Left ventricle myocardium inferior (tissue), 1 donor: ENCODE measurements at regions not wholly inside any gene's neighbourhood (a gene's known extent, or its start where the extent isn't known, plus 50 kb on each side); places are given as distances from the start of the nearest gene placed in this dataset.

Source experiments
- DNase-seq: peaks from one replicate; pipeline ENCODE4 v3.0.0-alpha.2; 2020
- H3K27ac ChIP-seq: fragments of 200-600 bp; replicated peaks from 2 replicates; pipeline ENCODE4 v1.8.0; 2021
- H3K27me3 ChIP-seq: fragments of 200-600 bp; 2 replicates; pipeline ENCODE4 v1.8.0; 2021; ENCODE audit warnings: low read depth
- H3K36me3 ChIP-seq: fragments of 200-600 bp; 2 replicates; pipeline ENCODE4 v1.8.0; 2021
- H3K4me1 ChIP-seq: fragments of 200-600 bp; 2 replicates; pipeline ENCODE4 v1.8.0; 2021
- H3K4me3 ChIP-seq: fragments of 200-600 bp; 2 replicates; pipeline ENCODE4 v1.8.0; 2021; ENCODE audit warnings: mild to moderate bottlenecking, moderate library complexity
- H3K9me3 ChIP-seq: fragments of 200-600 bp; replicated peaks from 2 replicates; pipeline ENCODE4 v1.8.0; 2021
- CTCF ChIP-seq: fragments of 200-600 bp; IDR thresholded peaks from 2 replicates; pipeline ENCODE4 v1.8.0; 2021; ENCODE audit warnings: antibody characterized with exemption, mild to moderate bottlenecking, borderline replicate concordance
- intact Hi-C: fragments of 100-400 bp; cut with micrococcal nuclease; formaldehyde crosslinking; loops from one replicate; pipeline ENCODE4 v1.11.0; 2022
- donor health status: DM: no; HTN: yes; CAD: no; lungs with severe emphysema.

DNA sequence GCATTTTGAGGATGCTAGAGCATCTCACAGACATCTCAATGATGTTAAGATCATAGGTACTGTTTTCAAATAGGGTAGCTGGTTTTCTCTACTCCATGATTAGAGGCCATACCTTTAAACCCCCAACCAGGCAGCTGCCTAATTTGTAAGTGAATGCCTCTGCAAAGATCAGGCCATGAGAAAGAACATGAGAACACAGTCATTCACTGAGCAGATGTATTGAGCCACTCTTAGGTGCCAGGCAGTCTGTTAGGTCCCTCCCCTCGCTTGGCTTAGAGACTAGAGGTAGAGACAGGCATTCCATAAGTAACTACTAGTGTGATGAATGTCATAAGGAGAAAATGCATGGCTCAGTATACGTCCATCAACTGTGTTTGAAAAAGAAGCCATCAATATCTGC is 410.0 kb downstream of the FGF9 start:
- H3K4me1 ChIP-seq = no peaks in the 10 kb centered on the region
- H3K36me3 ChIP-seq = no peaks in the 10 kb centered on the region
- H3K27me3 ChIP-seq = peaks cover 10% of the 10 kb centered on the region
- no peak overlapping the region for H3K27ac ChIP-seq
- H3K9me3 ChIP-seq = no peaks in the 10 kb centered on the region
- no peak for DNase-seq
- TF ChIP-seq CTCF = no peak
- intact Hi-C loops = no loop called here
- no peak overlapping the region for H3K4me3 ChIP-seq

DNA sequence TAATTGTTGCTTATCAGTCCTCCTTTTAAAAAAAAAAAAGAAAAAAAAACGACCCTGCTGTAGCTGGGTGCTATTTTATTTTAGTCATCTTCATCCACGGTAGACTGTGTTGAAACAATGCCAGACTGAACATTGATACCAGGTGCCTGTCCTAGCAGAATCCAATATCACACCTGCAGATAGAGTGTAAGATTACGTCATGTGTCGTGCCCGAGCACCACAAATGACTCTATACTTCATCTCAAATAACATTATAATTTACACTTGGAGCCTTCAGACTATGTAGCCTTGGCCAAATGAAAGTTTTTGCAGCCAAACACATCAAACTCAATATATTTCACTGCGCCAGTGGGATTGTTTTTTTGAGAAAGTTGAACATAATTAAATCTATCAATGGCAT is 410.6 kb downstream of the FGF9 start:
- peaks cover 13% of the 10 kb centered on the region for H3K27me3 ChIP-seq
- no peaks in the 10 kb centered on the region for H3K4me1 ChIP-seq
- H3K27ac ChIP-seq = no peak overlapping the region
- H3K9me3 ChIP-seq = no peaks in the 10 kb centered on the region
- intact Hi-C loops = no loop called here
- DNase-seq = no peak
- H3K4me3 ChIP-seq = no peak overlapping the region
- TF ChIP-seq CTCF = no peak
- H3K36me3 ChIP-seq = no peaks in the 10 kb centered on the region

DNA sequence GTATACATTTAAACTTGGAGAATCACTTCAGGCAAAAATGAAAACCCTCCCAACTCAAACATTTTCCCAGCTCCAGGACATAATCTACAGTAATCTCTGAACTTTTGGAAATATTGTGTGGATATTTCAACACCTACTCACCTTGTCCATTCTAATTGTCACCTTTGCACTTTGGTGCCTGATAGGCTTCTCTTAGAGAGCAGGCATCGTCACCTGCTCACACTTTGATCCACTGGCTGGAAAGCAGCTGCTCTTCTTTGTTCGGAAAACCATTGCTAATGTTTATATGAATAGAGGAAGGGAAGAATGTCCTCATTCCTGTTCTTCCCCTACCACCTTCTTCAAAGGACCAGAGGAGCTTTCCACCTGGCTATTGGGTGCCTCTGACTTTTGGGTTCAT is 411.2 kb downstream of the FGF9 start:
- intact Hi-C loops = no loop called here
- peaks cover 17% of the 10 kb centered on the region for H3K27me3 ChIP-seq
- no peaks in the 10 kb centered on the region for H3K4me1 ChIP-seq
- no peak overlapping the region for H3K27ac ChIP-seq
- H3K36me3 ChIP-seq = no peaks in the 10 kb centered on the region
- no peak for DNase-seq
- no peak overlapping the region for H3K4me3 ChIP-seq
- TF ChIP-seq CTCF = no peak
- H3K9me3 ChIP-seq = no peaks in the 10 kb centered on the region

DNA sequence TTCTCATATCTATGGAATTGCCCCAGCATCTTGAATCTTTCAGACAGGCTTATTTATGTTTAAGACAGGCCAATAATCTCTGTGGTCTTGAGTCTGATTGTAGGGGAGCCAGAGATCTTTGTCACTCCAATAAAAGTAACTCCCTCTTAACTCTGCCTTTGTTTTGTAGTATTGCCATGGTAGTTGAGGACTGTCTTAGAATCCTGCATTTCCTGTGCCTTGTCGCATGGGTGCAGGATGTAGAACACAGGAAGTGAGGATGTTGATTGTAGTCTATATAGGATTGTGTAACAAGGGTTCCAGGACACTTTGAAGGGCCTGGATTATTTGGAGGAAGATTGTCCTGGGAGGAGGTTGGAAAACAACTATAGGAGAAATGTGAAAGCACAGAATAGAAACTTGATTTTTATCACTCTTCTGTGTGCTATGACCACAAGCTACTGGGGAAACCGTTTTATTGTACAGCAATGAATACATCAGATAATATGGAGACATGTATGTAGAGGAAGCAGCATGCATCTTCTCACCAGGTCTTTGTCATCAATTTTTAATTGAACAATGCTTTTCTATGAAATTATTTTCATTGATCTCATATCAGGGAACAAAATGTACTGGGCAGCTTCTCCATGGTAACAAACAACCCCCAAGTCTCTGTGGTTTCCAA is 411.7 kb downstream of the FGF9 start:
- intact Hi-C loops = no loop called here
- no peak for TF ChIP-seq CTCF
- Histone ChIP-seq H3K27me3 (peaks cover 17% of the 10 kb centered on the region), H3K4me3 (no peak overlapping the region), H3K27ac (no peak overlapping the region), H3K36me3 (no peaks in the 10 kb centered on the region), H3K9me3 (no peaks in the 10 kb centered on the region), H3K4me1 (no peaks in the 10 kb centered on the region)
- no peak for DNase-seq

GRCh38 chr13:22085001-22085400 is 414.1 kb downstream of the FGF9 start:
- DNase-seq = no peak
- H3K4me1 ChIP-seq = no peaks in the 10 kb centered on the region

More at GRCh38 chr13:22085001-22085400, 414.1 kb downstream of the FGF9 start:
- Histone ChIP-seq H3K27ac (no peak overlapping the region), H3K36me3 (no peaks in the 10 kb centered on the region), H3K9me3 (no peaks in the 10 kb centered on the region), H3K27me3 (peaks cover 17% of the 10 kb centered on the region), H3K4me3 (no peak overlapping the region)
- no peak for TF ChIP-seq CTCF
- intact Hi-C loops = no loop called here
